HepG2 (cell line): ENCODE measurements at regions not wholly inside any gene's neighbourhood (a gene's known extent, or its start where the extent isn't known, plus 50 kb on each side); places are given as distances from the start of the nearest gene placed in this dataset.

ENCODE experiments used
- ATAC-seq: fragments of 200-7000 bp; cut with Tn5 transposase; 3 replicates; pipeline ENCODE4 v1.9.1; 2020; ENCODE audit warnings: mild to moderate bottlenecking, moderate library complexity
- BruUV-seq: library from RNA; stranded (reverse); fragments of 400-500 nt; replicated peaks from 2 replicates; lab custom pipeline; 2021; lab: Mats Ljungman, UMichigan
- CTCF ChIA-PET: fragments of 300-600 bp; formaldehyde crosslinking; extraction: SDS; loops from one replicate; lab custom pipeline; 2021; ENCODE audit warnings: low total read pairs, inconsistent platforms, low intra/inter-chr PET ratio; lab: Yijun Ruan, JAX
- POLR2A ChIA-PET: fragments of 350-600 bp; sonication (Branson Sonifier 250); formaldehyde crosslinking; loops from one replicate; lab custom pipeline; 2020; ENCODE audit warnings: antibody characterized with exemption, inconsistent platforms; lab: Yijun Ruan, JAX
- DNase-seq: peaks from one replicate; pipeline ENCODE4 v3.0.0-alpha.2; 2015; ENCODE audit warnings: low spot score
- FAIRE-seq: peaks from 3 replicates; lab custom pipeline; 2011; peaks lifted over from hg19 to GRCh38; lab: Jason Lieb, UNC
- H2AFZ ChIP-seq: one replicate; pipeline ENCODE4 v1.6.1; 2011; ENCODE audit warnings: low read length, inconsistent platforms
- H3K27ac ChIP-seq: fragments of 300-600 bp; 3 replicates; pipeline ENCODE4 v1.8.0; 2011; ENCODE audit warnings: mixed run types, mild to moderate bottlenecking, mixed read lengths, low read length, inconsistent platforms; ENCODE audit not compliant: insufficient read depth; ENCODE audit errors: extremely low read length
- H3K27me3 ChIP-seq, 2 experiments: fragments of 200-600 bp in 1 of 2; 2 replicates in 1 of 2; 3 replicates in 1 of 2; pipeline versions ENCODE4 v1.6.0 to v1.8.0; 2011; ENCODE audit warnings: low read length in 2 of 2, mild to moderate bottlenecking in 2 of 2, moderate library complexity in 2 of 2, inconsistent platforms in 1 of 2; ENCODE audit not compliant: insufficient read depth in 2 of 2, control insufficient read depth in 1 of 2
- H3K36me3 ChIP-seq, 2 experiments: fragments of 200-600 bp in 1 of 2; replicated peaks in 1 of 2; 2 replicates in 1 of 2; 3 replicates in 1 of 2; pipeline versions ENCODE4 v1.5.1 to v1.8.0; 2011; ENCODE audit warnings: low read length in 2 of 2, inconsistent platforms in 1 of 2; ENCODE audit not compliant: insufficient read depth in 2 of 2, control insufficient read depth in 1 of 2
- H3K4me1 ChIP-seq: 2 replicates; pipeline ENCODE4 v1.5.1; 2012; ENCODE audit warnings: low read length, inconsistent platforms; ENCODE audit not compliant: insufficient read depth
- H3K4me2 ChIP-seq: 2 replicates; pipeline ENCODE4 v1.6.0; 2011; ENCODE audit warnings: low read depth, low read length, inconsistent platforms
- H3K4me3 ChIP-seq, 3 experiments: fragments of 200-600 bp in 1 of 3; sonication (generic), shearing (Covaris generic) in 1 of 3; replicated peaks in 1 of 3; 2 replicates each; pipeline ENCODE4 v1.5.1; 2011 to 2016; ENCODE audit warnings: low read length in 3 of 3, inconsistent platforms in 2 of 3, low read depth in 2 of 3, mild to moderate bottlenecking in 2 of 3, control low read depth in 1 of 3, mixed read lengths in 1 of 3; ENCODE audit not compliant: insufficient read depth in 1 of 3
- H3K79me2 ChIP-seq: one replicate; pipeline ENCODE4 v1.6.1; 2011; ENCODE audit warnings: low read length, inconsistent platforms; ENCODE audit not compliant: insufficient read depth
- H3K9ac ChIP-seq: 2 replicates; pipeline ENCODE4 v1.6.0; 2011; ENCODE audit warnings: mild to moderate bottlenecking, low read depth, low read length, inconsistent platforms; ENCODE audit not compliant: insufficient read depth
- H3K9me3 ChIP-seq: 2 replicates; pipeline ENCODE4 v1.5.1; 2012; ENCODE audit warnings: mild to moderate bottlenecking, low read length
- H4K20me1 ChIP-seq: 2 replicates; pipeline ENCODE4 v1.6.0; 2011; ENCODE audit warnings: inconsistent platforms, mild to moderate bottlenecking, low read length, moderate library complexity; ENCODE audit not compliant: insufficient read depth
- ARNTL ChIP-seq: sonication (generic); formaldehyde crosslinking; IDR thresholded peaks from 2 replicates; pipeline ENCODE4 v1.4.0; 2020; ENCODE audit warnings: mild to moderate bottlenecking, missing genetic modification reagents
- CBX5 ChIP-seq: sonication (generic); formaldehyde crosslinking; IDR thresholded peaks from 2 replicates; pipeline ENCODE4 v1.4.0; 2020; ENCODE audit warnings: missing genetic modification reagents, borderline replicate concordance
- CTCF ChIP-seq: sonication (generic); formaldehyde crosslinking; IDR thresholded peaks from 2 replicates; pipeline ENCODE4 v1.5.0; 2020; ENCODE audit warnings: mild to moderate bottlenecking, missing genetic modification reagents, moderate library complexity
- GLMP ChIP-seq: sonication (generic); formaldehyde crosslinking; IDR thresholded peaks from 2 replicates; pipeline ENCODE4 v1.9.0; 2021; ENCODE audit warnings: missing genetic modification reagents, mild to moderate bottlenecking, borderline replicate concordance
- HHEX ChIP-seq: IDR thresholded peaks from 2 replicates; pipeline ENCODE4 v1.6.1; 2016; ENCODE audit warnings: control low read depth
- HMG20A ChIP-seq: IDR thresholded peaks from 2 replicates; pipeline ENCODE4 v1.6.1; 2016; ENCODE audit warnings: borderline replicate concordance
- HOXA7 ChIP-seq: sonication (generic); formaldehyde crosslinking; IDR thresholded peaks from 2 replicates; pipeline ENCODE4 v1.8.1; 2022; ENCODE audit warnings: mild to moderate bottlenecking, missing genetic modification reagents, moderate library complexity
- ISX ChIP-seq: sonication (generic); formaldehyde crosslinking; conservative IDR thresholded peaks from 2 replicates; pipeline ENCODE4 v1.5.0; 2020; ENCODE audit warnings: missing genetic modification reagents
- MBD4 ChIP-seq: IDR thresholded peaks from 2 replicates; pipeline ENCODE4 v1.6.1; 2012; ENCODE audit warnings: low read length, inconsistent platforms, borderline replicate concordance
- RARA ChIP-seq: IDR thresholded peaks from 2 replicates; pipeline ENCODE4 v1.6.1; 2016; ENCODE audit warnings: missing genetic modification reagents, missing compliant biosample characterization
- YEATS4 ChIP-seq: sonication (generic); formaldehyde crosslinking; IDR thresholded peaks from 2 replicates; pipeline ENCODE4 v1.4.0; 2020; ENCODE audit warnings: missing genetic modification reagents, borderline replicate concordance
- ZKSCAN8 ChIP-seq: IDR thresholded peaks from 2 replicates; pipeline ENCODE4 v1.6.1; 2016; ENCODE audit warnings: borderline replicate concordance, missing genetic modification reagents, missing compliant biosample characterization
- ZNF383 ChIP-seq: sonication (generic); formaldehyde crosslinking; IDR thresholded peaks from 2 replicates; pipeline ENCODE4 v1.4.0; 2020; ENCODE audit warnings: missing genetic modification reagents, mild to moderate bottlenecking, borderline replicate concordance
- WGBS: methylation state at CpG from one replicate; pipeline ENCODE4 v1.1.6; 2017; ENCODE audit warnings: low lambda C conversion rate; 5-methylcytosine and 5-hydroxymethylcytosine counted together
- in situ Hi-C: cut with HindIII; loops from 2 replicates; pipeline ENCODE4 v1.10.0; 2017; ENCODE audit warnings: low pct_unique_long_range_greater_than_20kb; ENCODE audit not compliant: extremely low pct_ligation_motif_present
- intact Hi-C: fragments of 100-400 bp; cut with micrococcal nuclease; formaldehyde crosslinking; loops from one replicate; pipeline ENCODE4 v1.10.0; 2022; ENCODE audit not compliant: unreplicated experiment
- TF ChIP-seq, protein P1 (sequence below): sonication (generic); formaldehyde crosslinking; IDR thresholded peaks from 2 replicates; pipeline ENCODE4 v1.4.0; 2020; ENCODE audit warnings: mild to moderate bottlenecking, missing genetic modification reagents

GRCh38 chr1:213891989-213892902 lies 95.5 kb upstream of the PROX1 start:
- H3K36me3 ChIP-seq = no peaks in the 10 kb centered on the region
- H3K79me2 ChIP-seq = no peaks in the 10 kb centered on the region
- ChIA-PET CTCF (no interaction called here), POLR2A (no interaction called here)
- DNase-seq (no peak), FAIRE-seq (no peak), ATAC-seq (no peak)
- no TSS peak for BruUV-seq
- no peak overlapping the region for H3K4me3 ChIP-seq
- no peak overlapping the region for H3K4me2 ChIP-seq
- no peak overlapping the region for H3K27ac ChIP-seq
- in situ Hi-C loops = no loop called here
- H3K9me3 ChIP-seq = no peaks in the 10 kb centered on the region
- H3K9ac ChIP-seq = no peak overlapping the region
- no peak overlapping the region for H2AFZ ChIP-seq
- 81% methylated on average over 6 of the region's 6 CpGs for WGBS
- intact Hi-C loops = no loop called here
- no peaks in the 10 kb centered on the region for H3K27me3 ChIP-seq
- H3K4me1 ChIP-seq = peaks cover 7% of the 10 kb centered on the region; the same call in 1 of the 2 replicates
- H4K20me1 ChIP-seq = no peaks in the 10 kb centered on the region
- no peak for TF ChIP-seq MBD4
- TF ChIP-seq YEATS4 = no peak
- TF ChIP-seq ZKSCAN8 = no peak
- no peak for TF ChIP-seq RARA
- no peak for TF ChIP-seq HOXA7 (CRISPR knock-in tag)
- no peak for TF ChIP-seq ZNF383 (CRISPR knock-in tag)
- no peak for TF ChIP-seq ISX
- no peak for TF ChIP-seq HHEX
- no peak for TF ChIP-seq CTCF (CRISPR knock-in tag)
- no peak for TF ChIP-seq ARNTL (CRISPR knock-in tag)
- TF ChIP-seq CBX5 (CRISPR knock-in tag) = no peak
- no peak for TF ChIP-seq GLMP (CRISPR knock-in tag)
- TF ChIP-seq HMG20A (CRISPR knock-in tag) = no peak
- TF ChIP-seq, protein P1, sequence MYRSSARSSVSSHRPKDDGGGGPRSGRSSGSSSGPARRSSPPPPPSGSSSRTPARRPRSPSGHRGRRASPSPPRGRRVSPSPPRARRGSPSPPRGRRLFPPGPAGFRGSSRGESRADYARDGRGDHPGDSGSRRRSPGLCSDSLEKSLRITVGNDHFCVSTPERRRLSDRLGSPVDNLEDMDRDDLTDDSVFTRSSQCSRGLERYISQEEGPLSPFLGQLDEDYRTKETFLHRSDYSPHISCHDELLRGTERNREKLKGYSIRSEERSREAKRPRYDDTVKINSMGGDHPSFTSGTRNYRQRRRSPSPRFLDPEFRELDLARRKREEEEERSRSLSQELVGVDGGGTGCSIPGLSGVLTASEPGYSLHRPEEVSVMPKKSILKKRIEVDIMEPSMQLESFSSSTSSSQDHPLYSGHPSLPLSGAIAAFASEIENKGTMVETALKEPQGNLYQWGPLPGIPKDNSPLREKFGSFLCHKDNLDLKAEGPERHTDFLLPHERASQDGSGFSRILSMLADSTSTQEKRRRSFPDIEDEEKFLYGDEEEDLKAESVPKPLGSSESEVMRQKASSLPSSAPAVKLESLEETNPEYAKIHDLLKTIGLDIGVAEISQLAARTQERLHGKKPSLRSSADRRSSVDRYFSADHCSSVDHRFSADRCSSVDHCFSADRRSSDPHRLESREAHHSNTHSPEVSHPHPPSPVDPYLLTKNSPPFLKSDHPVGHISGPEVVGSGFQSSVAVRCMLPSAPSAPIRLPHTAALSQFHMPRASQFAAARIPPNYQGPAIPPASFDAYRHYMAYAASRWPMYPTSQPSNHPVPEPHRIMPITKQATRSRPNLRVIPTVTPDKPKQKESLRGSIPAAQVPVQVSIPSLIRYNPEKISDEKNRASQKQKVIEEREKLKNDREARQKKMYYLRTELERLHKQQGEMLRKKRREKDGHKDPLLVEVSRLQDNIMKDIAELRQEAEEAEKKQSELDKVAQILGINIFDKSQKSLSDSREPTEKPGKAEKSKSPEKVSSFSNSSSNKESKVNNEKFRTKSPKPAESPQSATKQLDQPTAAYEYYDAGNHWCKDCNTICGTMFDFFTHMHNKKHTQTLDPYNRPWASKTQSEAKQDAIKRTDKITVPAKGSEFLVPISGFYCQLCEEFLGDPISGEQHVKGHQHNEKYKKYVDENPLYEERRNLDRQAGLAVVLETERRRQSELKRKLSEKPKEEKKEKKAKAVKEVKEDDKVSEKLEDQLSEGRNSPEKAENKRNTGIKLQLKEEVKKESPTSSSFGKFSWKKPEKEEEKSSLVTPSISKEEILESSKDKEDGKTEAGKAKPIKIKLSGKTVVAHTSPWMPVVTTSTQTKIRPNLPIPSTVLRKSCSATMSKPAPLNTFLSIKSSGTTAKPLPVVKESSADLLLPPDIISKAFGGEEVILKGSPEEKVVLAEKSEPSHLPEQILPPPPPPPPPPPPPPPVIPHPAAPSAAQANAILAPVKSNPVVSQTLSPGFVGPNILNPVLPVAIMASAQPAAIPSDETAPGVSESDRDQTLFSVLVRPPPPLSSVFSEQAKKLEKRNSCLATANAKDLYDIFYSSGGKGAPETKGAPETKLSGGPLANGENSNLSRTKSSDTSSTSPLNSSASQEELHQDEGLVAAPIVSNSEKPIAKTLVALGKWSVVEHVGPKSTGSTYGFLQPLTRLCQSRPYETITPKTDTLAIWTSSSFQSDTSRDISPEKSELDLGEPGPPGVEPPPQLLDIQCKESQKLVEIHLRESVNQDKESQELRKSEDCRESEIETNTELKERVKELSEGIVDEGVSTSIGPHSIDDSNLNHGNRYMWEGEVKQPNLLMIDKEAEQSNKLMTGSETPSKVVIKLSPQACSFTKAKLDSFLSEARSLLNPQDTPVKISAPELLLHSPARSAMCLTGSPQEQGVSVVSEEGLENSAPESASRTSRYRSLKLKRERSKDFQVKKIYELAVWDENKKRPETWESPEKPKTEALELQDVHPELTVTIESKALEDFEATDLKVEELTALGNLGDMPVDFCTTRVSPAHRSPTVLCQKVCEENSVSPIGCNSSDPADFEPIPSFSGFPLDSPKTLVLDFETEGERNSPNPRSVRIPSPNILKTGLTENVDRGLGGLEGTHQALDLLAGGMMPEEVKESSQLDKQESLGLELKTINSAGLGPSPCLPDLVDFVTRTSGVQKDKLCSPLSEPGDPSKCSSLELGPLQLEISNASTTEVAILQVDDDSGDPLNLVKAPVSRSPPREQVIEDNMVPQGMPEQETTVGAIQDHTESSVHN (CRISPR knock-in tag) = no peak
